HG02938 (cell line): ENCODE measurements at regions not wholly inside any gene's neighbourhood (a gene's known extent, or its start where the extent isn't known, plus 50 kb on each side); places are given as distances from the start of the nearest gene placed in this dataset.
"Not testable (repeated sequence)": the region's sequence is repeated elsewhere in the genome, so short reads cannot be mapped to it uniquely, and the experiment has no call there.

Experiments
- ATAC-seq: cut with Tn5 transposase; IDR thresholded peaks from one replicate; pipeline ENCODE4 v1.9.1; 2021; ENCODE audit warnings: mild to moderate bottlenecking, moderate library complexity; ENCODE audit not compliant: unreplicated experiment

- no peak for ATAC-seq
Observed at GRCh38 chr1:166488327-166488726, 321.5 kb upstream of the FAM78B start.

GRCh38 chr1:166489356-166489669 is 322.5 kb upstream of the FAM78B start:
- no peak for ATAC-seq

- peak; percentile 80 for ATAC-seq
Observed at GRCh38 chr1:166489670-166490436, 323.1 kb upstream of the FAM78B start.

- no peak for ATAC-seq
Observed at GRCh38 chr1:166490437-166490991, 323.7 kb upstream of the FAM78B start.

- ATAC-seq, result not testable (repeated sequence)
Observed at GRCh38 chr1:166493765-166494164, 327.0 kb upstream of the FAM78B start.

GRCh38 chr1:166507347-166507746 is 331.9 kb upstream of the POGK start:
- no peak for ATAC-seq

GRCh38 chr1:166511761-166512160 is 327.5 kb upstream of the POGK start:
- no peak for ATAC-seq

- no peak for ATAC-seq
Observed at GRCh38 chr1:166514067-166514466, 325.2 kb upstream of the POGK start.

GRCh38 chr1:166527752-166528151 is 311.5 kb upstream of the POGK start:
- no peak for ATAC-seq

GRCh38 chr1:166538646-166539045 is 300.6 kb upstream of the POGK start:
- no peak for ATAC-seq

- ATAC-seq, result no peak
Observed at GRCh38 chr1:166544036-166544435, 295.2 kb upstream of the POGK start.

GRCh38 chr1:166544561-166544960 is 294.7 kb upstream of the POGK start:
- ATAC-seq, result no peak

- ATAC-seq, result no peak
Observed at GRCh38 chr1:166552706-166553105, 286.6 kb upstream of the POGK start.

- ATAC-seq, result no peak
Observed at GRCh38 chr1:166570954-166571353, 268.3 kb upstream of the POGK start.

GRCh38 chr1:166573199-166573598 is 266.1 kb upstream of the POGK start:
- ATAC-seq, result no peak

- ATAC-seq, result no peak
Observed at GRCh38 chr1:166579557-166580501, 259.4 kb upstream of the POGK start.

- ATAC-seq, result no peak
Observed at GRCh38 chr1:166588741-166589140, 250.5 kb upstream of the POGK start.

- ATAC-seq, result no peak
Observed at GRCh38 chr1:166590161-166590560, 249.1 kb upstream of the POGK start.

GRCh38 chr1:166594646-166595045 is 244.6 kb upstream of the POGK start:
- no peak for ATAC-seq

- no peak for ATAC-seq
Observed at GRCh38 chr1:166597516-166597915, 241.8 kb upstream of the POGK start.

- no peak for ATAC-seq
Observed at GRCh38 chr1:166600574-166600973, 238.7 kb upstream of the POGK start.
